Activated CD8-positive, alpha-beta memory T cell treated with anti-CD3 and anti-CD28 coated beads for 24 hours (primary cell): ENCODE measurements at regions not wholly inside any gene's neighbourhood (a gene's known extent, or its start where the extent isn't known, plus 50 kb on each side); places are given as distances from the start of the nearest gene placed in this dataset.
"Not testable (repeated sequence)": the region's sequence is repeated elsewhere in the genome, so short reads cannot be mapped to it uniquely, and the experiment has no call there.

Source experiments
- DNase-seq: peaks from one replicate; pipeline ENCODE4 v3.0.0-alpha.2; 2020

GRCh38 chrX:128582036-128582435 lies 529.8 kb upstream of the ACTRT1 start:
- DNase-seq, result no peak

- no peak for DNase-seq
Measured at GRCh38 chrX:128581615-128582014, 529.4 kb upstream of the ACTRT1 start.

DNA sequence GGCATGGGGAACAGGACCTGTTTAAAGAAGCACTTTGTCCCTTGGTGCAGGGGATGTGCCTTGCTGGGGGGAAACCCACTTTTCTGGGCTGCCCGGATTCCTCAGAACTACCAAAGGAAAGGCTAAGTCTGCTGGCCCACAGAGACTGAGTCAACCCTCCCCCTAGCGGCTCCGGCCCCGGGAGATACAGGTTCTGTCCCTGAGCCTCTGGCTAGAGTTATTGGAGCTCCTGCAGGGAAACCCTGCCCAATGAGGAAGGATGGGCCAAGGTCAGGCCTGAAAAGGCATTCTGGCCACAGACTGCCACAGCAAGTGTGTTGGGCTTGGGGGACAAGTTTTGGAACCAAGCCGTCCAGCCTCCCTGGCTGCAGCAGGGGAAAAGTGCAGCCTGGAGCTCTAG lies 490.9 kb upstream of the ACTRT1 start:
- DNase-seq, result no peak

DNA sequence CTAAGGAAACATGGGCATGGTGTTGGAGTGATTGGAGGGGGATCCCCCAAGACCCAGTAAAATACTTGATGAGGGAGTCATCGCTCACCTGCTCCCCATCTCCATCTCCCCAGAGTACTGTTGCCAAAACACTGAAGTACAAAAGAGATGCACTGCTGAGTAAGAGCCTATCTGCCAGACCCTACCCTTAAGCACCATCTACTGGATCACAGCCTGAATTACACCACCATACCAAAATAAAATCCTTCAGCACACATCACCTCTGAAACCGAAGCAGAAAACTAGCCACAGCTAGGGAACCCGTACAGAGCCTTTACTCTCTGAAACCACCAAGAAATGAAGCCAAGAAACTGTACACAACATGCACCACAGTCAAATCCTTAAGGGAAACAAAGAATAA lies 466.3 kb upstream of the ACTRT1 start:
- no peak for DNase-seq

GRCh38 chrX:128517691-128518090 lies 465.5 kb upstream of the ACTRT1 start:
- DNase-seq, result no peak

DNA sequence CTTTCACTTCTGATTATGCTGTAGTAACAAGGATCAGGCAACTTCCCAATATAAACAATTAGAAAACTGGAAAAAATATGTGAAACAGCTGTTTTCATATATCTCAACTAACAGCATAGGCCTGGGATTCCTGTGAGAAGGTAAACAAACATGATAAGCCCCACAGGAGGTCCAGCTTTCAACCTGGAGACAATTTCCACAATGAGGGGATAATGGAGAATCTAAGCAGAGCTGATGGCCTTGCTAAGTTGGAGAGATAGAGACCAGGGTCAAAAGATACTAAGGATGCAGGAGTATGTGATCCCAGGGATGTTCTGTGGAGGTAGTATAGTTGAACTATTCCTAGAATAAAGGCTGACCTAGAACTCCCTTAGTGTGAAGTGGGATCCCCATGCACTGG lies 452.3 kb upstream of the ACTRT1 start:
- no peak for DNase-seq

- DNase-seq, result no peak
Measured at GRCh38 chrX:128464116-128464515, 411.9 kb upstream of the ACTRT1 start.

- no peak for DNase-seq
Measured at GRCh38 chrX:128460835-128461234, 408.6 kb upstream of the ACTRT1 start.

DNA sequence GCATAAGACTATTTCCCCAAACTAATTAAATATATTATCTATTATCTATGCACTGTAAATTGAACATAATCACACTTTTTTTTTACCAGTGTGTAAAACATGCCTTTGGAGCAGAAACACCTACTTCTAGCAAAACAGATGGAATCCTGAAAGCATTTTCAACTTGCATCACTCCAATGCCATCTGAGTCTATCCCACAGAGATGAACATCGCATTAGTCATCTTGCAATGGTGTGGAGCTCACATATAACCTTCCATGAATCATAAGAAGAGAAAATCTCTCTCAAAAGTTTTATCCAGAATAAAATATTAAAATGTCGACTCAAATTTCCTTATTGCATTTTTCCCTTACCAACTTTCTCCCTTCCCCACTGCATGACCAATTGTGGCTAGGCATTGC lies 406.7 kb upstream of the ACTRT1 start:
- DNase-seq, result no peak

- no peak for DNase-seq
Measured at GRCh38 chrX:128457674-128458073, 405.5 kb upstream of the ACTRT1 start.

DNA sequence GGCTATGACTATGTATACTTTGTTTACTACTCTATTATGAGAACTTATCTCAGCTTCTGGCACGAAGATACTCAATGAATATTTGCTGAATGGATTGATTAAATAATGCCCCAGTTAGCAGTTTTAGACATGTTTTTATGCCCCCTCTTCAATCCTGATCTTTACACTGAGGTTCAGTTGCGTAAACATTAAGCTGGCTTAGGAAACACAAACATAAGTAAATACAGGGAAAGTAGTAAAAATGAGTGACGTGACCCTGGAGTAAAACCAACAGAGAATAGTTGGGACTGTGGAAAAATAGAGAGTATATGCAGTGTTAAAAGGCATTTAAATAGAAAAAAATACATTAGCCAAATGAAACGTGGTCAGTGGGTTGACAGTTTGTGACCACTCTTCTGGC lies 387.0 kb upstream of the ACTRT1 start:
- DNase-seq, result no peak

DNA sequence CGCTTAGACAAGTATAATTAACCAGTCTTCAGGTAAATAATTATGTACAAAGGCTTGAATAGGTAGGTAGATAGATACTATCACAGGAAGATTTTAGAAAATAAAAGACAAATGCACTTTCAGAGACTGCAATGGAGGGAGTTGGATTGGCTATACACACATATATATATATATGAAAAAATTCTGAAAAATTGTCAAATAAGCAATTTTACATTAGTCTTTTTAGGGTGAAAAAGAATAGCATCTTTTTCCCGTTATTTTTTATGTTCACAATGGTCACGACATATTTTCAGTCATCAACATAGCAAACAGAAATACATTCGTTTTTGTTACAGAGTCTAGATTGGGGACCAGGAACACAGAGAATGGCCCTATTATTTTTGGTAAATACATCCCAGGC lies 385.9 kb upstream of the ACTRT1 start:
- no peak for DNase-seq

DNA sequence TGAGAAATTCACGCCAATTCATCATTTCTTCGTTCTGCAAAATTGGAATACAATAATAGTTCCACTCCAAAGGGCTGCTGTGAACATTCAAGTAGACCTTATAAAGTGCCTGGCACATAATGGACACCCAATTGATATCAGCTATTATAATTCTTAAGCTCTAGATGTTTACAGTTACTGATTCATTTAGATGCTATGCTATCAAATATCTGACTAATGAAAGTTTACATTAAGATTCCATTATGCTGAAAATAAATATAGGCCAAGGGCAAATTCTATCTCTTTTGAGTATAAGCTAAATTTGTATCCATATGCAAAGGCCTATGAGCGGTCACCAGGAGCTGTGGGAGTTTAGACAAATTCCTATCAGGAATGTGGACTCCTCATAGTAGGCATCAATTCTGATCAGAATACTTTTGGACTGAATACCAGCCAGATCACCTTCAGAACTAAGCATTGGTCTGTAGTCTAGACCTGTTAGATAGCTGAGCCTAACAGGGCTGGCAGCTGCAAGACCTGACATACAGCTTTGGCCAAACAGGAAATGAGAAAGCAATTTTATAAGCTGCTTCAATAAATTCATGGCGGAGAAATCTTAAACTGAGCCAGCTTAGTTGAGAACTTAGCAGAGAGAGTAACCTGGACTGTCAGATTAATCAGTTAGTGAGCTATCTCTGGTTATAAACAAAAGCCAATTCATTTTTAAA lies 384.3 kb upstream of the ACTRT1 start:
- DNase-seq, result no peak

DNA sequence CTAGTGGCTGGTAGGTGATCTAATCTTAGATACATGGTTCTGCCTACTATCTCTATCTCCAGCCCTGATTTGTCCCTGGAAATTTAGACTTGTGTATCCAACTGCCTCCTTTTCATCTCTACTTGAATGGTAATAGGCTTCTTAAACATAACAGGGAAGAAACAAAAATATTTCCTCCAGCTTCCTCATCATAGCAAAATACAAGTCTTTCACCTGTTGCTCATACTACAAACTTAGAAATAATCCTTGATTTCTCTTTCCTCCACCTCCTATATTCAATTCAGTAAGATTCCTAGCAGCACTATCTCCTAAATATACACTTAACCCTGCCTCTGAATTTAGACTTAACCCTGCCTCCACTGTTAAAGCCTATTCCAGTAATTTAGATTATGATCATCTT lies 373.3 kb upstream of the ACTRT1 start:
- no peak for DNase-seq

- DNase-seq, result no peak
Measured at GRCh38 chrX:128408842-128409241, 356.6 kb upstream of the ACTRT1 start.

DNA sequence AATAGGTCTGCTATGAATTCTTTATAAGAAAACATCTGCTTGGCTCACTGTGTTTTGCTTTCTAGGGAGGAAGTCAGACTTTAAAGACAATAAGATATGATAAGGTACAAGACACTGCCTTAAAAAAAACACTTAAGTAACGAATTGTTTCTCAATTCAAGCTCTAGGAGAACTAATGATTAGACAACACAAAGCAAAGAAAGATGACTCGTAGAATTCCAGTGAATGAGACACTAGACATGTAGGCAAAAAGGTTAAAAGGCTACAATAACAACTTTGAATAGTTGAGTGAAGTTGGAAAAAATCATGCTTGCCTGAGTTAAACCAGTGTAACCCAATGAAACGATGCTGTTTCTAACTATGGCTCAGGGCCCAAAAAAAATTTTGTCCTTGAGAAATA lies 344.4 kb upstream of the ACTRT1 start:
- no peak for DNase-seq

DNA sequence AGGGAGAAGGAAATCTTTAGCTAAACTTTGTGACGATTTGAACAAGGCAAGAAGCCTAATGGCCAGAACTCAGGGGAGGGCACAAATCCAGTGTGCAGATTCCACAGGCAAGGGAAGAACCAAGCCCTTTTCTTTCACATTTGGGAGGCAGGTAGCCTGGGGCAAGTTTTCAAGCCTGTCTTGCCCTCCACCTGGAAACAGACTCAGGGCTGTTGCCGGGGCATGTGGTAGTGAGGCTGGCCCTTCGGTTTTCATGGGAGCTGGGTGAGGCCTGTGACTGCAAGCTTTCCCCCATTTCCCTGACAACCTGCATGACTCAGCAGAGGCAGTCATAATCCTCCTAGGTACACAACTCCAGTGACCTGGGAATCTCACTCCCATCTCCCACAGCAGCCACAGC lies 331.6 kb upstream of the ACTRT1 start:
- DNase-seq, result not testable (repeated sequence)

DNA sequence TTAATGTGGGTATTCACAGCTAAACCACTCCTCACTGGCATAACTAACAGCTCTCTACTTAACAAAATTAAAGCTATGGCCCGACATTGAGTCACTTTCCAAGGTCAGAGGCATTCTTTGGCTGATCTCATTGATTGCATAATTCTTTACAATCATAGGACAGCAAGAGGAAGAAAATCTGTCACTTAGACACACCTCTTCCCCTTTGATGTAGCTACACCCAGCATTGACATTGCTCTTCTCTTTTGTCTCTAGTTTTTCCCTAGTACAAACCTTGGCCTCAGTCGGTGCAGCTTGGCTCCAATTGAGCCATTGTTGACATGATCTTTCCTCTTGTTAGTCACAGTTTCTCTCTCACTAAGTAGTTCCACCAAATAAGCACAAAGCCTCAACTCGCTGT lies 313.3 kb upstream of the ACTRT1 start:
- no peak for DNase-seq

DNA sequence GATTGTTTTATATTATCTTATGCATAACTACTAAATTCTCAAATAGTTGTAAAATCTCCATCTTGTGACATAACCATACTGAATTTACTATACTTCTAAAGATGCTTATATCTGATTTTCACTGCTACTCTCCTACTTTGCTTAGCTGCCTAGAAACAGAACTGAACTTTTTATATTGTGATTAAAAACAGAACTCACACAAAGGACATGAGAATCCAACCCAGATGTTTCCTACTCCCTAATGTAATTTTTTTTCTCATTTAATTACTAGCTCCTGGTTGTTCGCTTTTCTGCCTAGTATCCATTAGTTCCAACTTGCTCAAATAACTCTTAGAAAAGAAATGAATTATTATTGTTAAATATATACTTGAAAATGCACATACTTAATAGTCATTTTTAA lies 283.5 kb upstream of the ACTRT1 start:
- DNase-seq, result no peak

DNA sequence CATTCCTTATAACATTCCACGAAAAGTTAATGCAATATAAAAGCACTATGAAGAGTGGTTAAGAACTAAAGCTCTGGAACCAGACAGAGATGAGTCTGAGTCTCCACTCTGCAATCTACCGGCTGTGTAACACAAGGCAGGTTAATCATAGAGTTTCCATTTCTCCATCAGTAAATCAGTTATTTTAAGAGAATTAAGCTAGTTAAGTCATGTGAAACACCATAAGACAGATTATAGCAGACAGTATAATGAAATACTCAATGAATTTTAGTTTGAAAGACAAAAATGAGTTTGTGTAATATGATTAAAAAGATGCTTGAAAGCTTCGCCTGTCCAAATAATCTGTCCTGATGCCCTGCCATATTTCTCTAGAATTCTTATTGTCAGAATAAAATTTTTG lies 282.6 kb upstream of the ACTRT1 start:
- DNase-seq, result no peak

DNA sequence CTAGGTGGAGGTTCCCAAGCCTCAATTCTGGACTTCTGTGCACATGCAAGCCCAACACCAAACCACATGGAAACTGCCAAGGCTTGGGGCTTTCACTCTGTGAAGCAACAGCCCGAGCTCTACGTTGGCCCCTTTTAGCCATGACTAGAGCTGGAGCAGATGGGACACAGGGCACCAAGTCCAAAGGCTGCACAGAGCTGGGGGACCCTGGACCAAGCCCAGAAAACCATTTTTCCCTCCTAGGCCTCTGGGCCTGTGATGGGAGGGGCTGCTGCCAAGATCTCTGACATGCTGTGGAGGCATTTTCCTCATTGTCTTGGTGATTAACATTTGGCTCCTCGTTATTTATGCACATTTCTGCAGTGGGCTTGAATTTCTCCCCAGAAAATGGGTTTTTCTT lies 258.7 kb upstream of the ACTRT1 start:
- no peak for DNase-seq

- DNase-seq, result no peak
Measured at GRCh38 chrX:128309311-128309710, 257.1 kb upstream of the ACTRT1 start.

DNA sequence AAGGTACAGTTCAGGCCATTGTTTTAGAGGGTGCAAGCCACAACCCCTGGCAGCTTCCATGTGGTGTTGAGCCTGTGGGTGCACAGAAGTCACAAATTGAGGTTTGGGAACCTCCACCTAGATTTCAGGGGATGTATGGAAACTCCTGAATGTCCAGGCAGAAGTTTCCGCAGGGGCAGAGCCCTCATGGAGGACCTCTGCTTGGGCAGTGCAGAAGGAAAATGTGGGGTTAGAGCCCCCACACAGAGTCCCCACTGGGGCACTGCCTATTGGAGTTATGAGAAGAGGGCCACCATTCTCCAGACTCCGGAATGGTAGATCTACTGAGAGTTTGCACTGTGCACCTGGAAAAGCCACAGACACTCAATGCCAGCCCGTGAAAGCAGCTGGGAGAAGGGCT lies 242.0 kb upstream of the ACTRT1 start:
- no peak for DNase-seq

DNA sequence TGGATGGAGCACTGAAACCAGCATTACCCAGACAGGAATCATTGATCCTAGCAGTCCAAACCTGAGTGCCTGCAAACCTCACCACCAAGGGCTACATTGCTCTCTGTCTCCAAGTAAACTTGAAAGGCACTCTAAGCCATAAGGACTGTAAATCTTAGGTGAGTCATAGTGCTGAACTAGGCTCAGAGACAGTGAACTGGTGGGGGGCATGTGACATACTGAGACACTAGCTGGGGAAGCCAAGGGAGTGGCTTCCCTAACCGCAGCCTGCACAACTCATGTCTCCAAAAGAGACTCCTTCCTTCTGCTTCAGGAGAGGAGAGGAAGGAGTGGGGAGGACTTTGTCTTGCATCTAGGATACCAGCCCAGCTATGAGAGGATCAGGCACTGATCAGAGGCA lies 235.5 kb upstream of the ACTRT1 start:
- DNase-seq, result no peak

GRCh38 chrX:128250621-128251020 lies 198.4 kb upstream of the ACTRT1 start:
- DNase-seq, result no peak

GRCh38 chrX:128216364-128216763 lies 164.2 kb upstream of the ACTRT1 start:
- no peak for DNase-seq
